ENCODE measurements at regions not wholly inside any gene's neighbourhood (a gene's known extent, or its start where the extent isn't known, plus 50 kb on each side); places are given as distances from the start of the nearest gene placed in this dataset.

- Histone ChIP-seq H3K27ac (no peak overlapping the region), H3K27me3 (replicated peaks) (no peaks in the 10 kb centered on the region), H3K4me3 (no peak overlapping the region), H3K4me1 (replicated peaks) (no peaks in the 10 kb centered on the region), H3K9me3 (replicated peaks) (no peaks in the 10 kb centered on the region), H3K36me3 (no peaks in the 10 kb centered on the region)
- DNase-seq (ENCODE audit: low read depth in 1 of 2, low spot score in 2 of 2): no peak
Measured at GRCh38 chr7:118094044-118094443, 89.9 kb upstream of the LSM8 start.

- H3K4me1 ChIP-seq (replicated peaks): no peaks in the 10 kb centered on the region
- H3K27me3 ChIP-seq (replicated peaks): no peaks in the 10 kb centered on the region
- no peak overlapping the region for H3K27ac ChIP-seq
- peak in 1 of 2 experiments; percentile 16 for DNase-seq (ENCODE audit: low read depth in 1 of 2, low spot score in 2 of 2)
- no peaks in the 10 kb centered on the region for H3K36me3 ChIP-seq
- no peaks in the 10 kb centered on the region for H3K9me3 ChIP-seq (replicated peaks)
- H3K4me3 ChIP-seq: no peak overlapping the region
Measured at GRCh38 chr7:118104812-118105441, 79.0 kb upstream of the LSM8 start.

GRCh38 chr7:118109607-118110006, 74.4 kb upstream of the LSM8 start:
- no peak overlapping the region for H3K4me3 ChIP-seq
- H3K27ac ChIP-seq: no peak overlapping the region
- no peak for DNase-seq (ENCODE audit: low read depth in 1 of 2, low spot score in 2 of 2)
- H3K4me1 ChIP-seq (replicated peaks): no peaks in the 10 kb centered on the region
- no peaks in the 10 kb centered on the region for H3K27me3 ChIP-seq (replicated peaks)
- no peaks in the 10 kb centered on the region for H3K9me3 ChIP-seq (replicated peaks)
- no peaks in the 10 kb centered on the region for H3K36me3 ChIP-seq

GRCh38 chr7:118110178-118110925, 73.6 kb upstream of the LSM8 start:
- Histone ChIP-seq H3K27me3 (replicated peaks) (no peaks in the 10 kb centered on the region), H3K36me3 (no peaks in the 10 kb centered on the region), H3K27ac (no peak overlapping the region), H3K9me3 (replicated peaks) (no peaks in the 10 kb centered on the region), H3K4me1 (replicated peaks) (no peaks in the 10 kb centered on the region), H3K4me3 (no peak overlapping the region)
- DNase-seq (ENCODE audit: low read depth in 1 of 2, low spot score in 2 of 2): no peak

- no peak for DNase-seq (ENCODE audit: low read depth in 1 of 2, low spot score in 2 of 2)
- H3K9me3 ChIP-seq (replicated peaks): no peaks in the 10 kb centered on the region
- no peak overlapping the region for H3K27ac ChIP-seq
- no peak overlapping the region for H3K4me3 ChIP-seq
- no peaks in the 10 kb centered on the region for H3K4me1 ChIP-seq (replicated peaks)
- H3K36me3 ChIP-seq: no peaks in the 10 kb centered on the region
- no peaks in the 10 kb centered on the region for H3K27me3 ChIP-seq (replicated peaks)
Measured at GRCh38 chr7:118111347-118111746, 72.6 kb upstream of the LSM8 start.

- no peaks in the 10 kb centered on the region for H3K4me1 ChIP-seq (replicated peaks)
- H3K27ac ChIP-seq: no peak overlapping the region
- no peak overlapping the region for H3K4me3 ChIP-seq
- DNase-seq (ENCODE audit: low read depth in 1 of 2, low spot score in 2 of 2): no peak
- H3K36me3 ChIP-seq: no peaks in the 10 kb centered on the region
- no peaks in the 10 kb centered on the region for H3K27me3 ChIP-seq (replicated peaks)
- no peaks in the 10 kb centered on the region for H3K9me3 ChIP-seq (replicated peaks)
Measured at GRCh38 chr7:118114175-118114574, 69.8 kb upstream of the LSM8 start.

GRCh38 chr7:118129041-118129795, 54.7 kb upstream of the LSM8 start:
- H3K27me3 ChIP-seq (replicated peaks): no peaks in the 10 kb centered on the region
- no peaks in the 10 kb centered on the region for H3K36me3 ChIP-seq
- no peak for DNase-seq (ENCODE audit: low read depth in 1 of 2, low spot score in 2 of 2)
- H3K4me3 ChIP-seq: no peak overlapping the region
- H3K27ac ChIP-seq: no peak overlapping the region
- no peaks in the 10 kb centered on the region for H3K4me1 ChIP-seq (replicated peaks)
- H3K9me3 ChIP-seq (replicated peaks): no peaks in the 10 kb centered on the region

- H3K36me3 ChIP-seq: no peaks in the 10 kb centered on the region
Measured at GRCh38 chr7:118132764-118133163, 51.2 kb upstream of the LSM8 start.

More at GRCh38 chr7:118132764-118133163, 51.2 kb upstream of the LSM8 start:
- DNase-seq (ENCODE audit: low read depth in 1 of 2, low spot score in 2 of 2): no peak
- Histone ChIP-seq H3K4me3 (no peak overlapping the region), H3K27me3 (replicated peaks) (no peaks in the 10 kb centered on the region), H3K9me3 (replicated peaks) (no peaks in the 10 kb centered on the region), H3K27ac (no peak overlapping the region), H3K4me1 (replicated peaks) (no peaks in the 10 kb centered on the region)
